H1 (cell line): ENCODE measurements at regions not wholly inside any gene's neighbourhood (a gene's known extent, or its start where the extent isn't known, plus 50 kb on each side); places are given as distances from the start of the nearest gene placed in this dataset.

Experiments
- CTCF ChIA-PET: fragments of 300-600 bp; sonication (Branson Sonifier 250); formaldehyde crosslinking; loops from one replicate; lab custom pipeline; 2021; ENCODE audit not compliant: partially characterized antibody; lab: Charles Lee
- POLR2A ChIA-PET: fragments of 300-600 bp; sonication (Branson Sonifier 250); formaldehyde crosslinking; loops from one replicate; lab custom pipeline; 2021; ENCODE audit warnings: inconsistent platforms; ENCODE audit not compliant: partially characterized antibody; lab: Charles Lee
- DNase-seq, 2 experiments: peaks; one replicate each; pipeline versions ENCODE4 v3.0.0 to v3.0.0-alpha.2; 2010 to 2022; ENCODE audit warnings: low spot score in 2 of 2, low read depth in 1 of 2, mixed read lengths in 1 of 2
- FAIRE-seq: peaks from 2 replicates; lab custom pipeline; 2011; peaks lifted over from hg19 to GRCh38; lab: Jason Lieb, UNC
- H2AFZ ChIP-seq: 2 replicates; pipeline ENCODE4 v1.8.1; 2012; ENCODE audit warnings: low read length, inconsistent platforms
- H2AK5ac ChIP-seq: 2 replicates; pipeline ENCODE4 v1.6.1; 2013; ENCODE audit warnings: low read depth, low read length
- H2BK120ac ChIP-seq: replicated peaks from 2 replicates; pipeline ENCODE3; 2013; ENCODE audit warnings: low read depth, low read length, inconsistent platforms
- H2BK12ac ChIP-seq: 2 replicates; pipeline ENCODE4 v1.6.1; 2013; ENCODE audit warnings: low read depth, low read length
- H2BK15ac ChIP-seq: 2 replicates; pipeline ENCODE4 v1.6.1; 2013; ENCODE audit warnings: low read length
- H2BK20ac ChIP-seq: 2 replicates; pipeline ENCODE4 v1.6.1; 2013; ENCODE audit warnings: low read length
- H2BK5ac ChIP-seq: 2 replicates; pipeline ENCODE4 v1.6.1; 2013; ENCODE audit warnings: low read depth, low read length
- H3K14ac ChIP-seq: 2 replicates; pipeline ENCODE4 v1.6.1; 2013; ENCODE audit warnings: inconsistent platforms; ENCODE audit not compliant: insufficient read length
- H3K18ac ChIP-seq: 2 replicates; pipeline ENCODE4 v1.6.1; 2013; ENCODE audit warnings: low read length; ENCODE audit errors: extremely low read depth
- H3K23ac ChIP-seq: 2 replicates; pipeline ENCODE4 v1.6.1; 2013; ENCODE audit warnings: inconsistent platforms; ENCODE audit not compliant: insufficient read length
- H3K23me2 ChIP-seq: 2 replicates; pipeline ENCODE4 v1.6.1; 2013; ENCODE audit warnings: low read depth, low read length
- H3K27ac ChIP-seq: 2 replicates; pipeline ENCODE4 v1.6.1; 2011; ENCODE audit warnings: low read depth, low read length, inconsistent platforms
- H3K27me3 ChIP-seq, 4 experiments: replicated peaks in 1 of 4; 1 replicate in 1 of 4; 2 replicates in 3 of 4; pipeline versions ENCODE4 v1.6.1 to v1.8.1; 2011 to 2013; ENCODE audit warnings: low read length in 3 of 4, mild to moderate bottlenecking in 3 of 4, inconsistent platforms in 2 of 4, mixed read lengths in 2 of 4, moderate library complexity in 1 of 4; ENCODE audit not compliant: control insufficient read depth in 3 of 4, insufficient read depth in 3 of 4; ENCODE audit errors: extremely low read depth in 1 of 4
- H3K36me3 ChIP-seq, 4 experiments: 2 replicates each; pipeline versions ENCODE4 v1.6.1 to v1.8.1; 2011 to 2013; ENCODE audit warnings: mild to moderate bottlenecking in 4 of 4, low read length in 3 of 4, moderate library complexity in 2 of 4, control low read depth in 1 of 4, inconsistent platforms in 1 of 4; ENCODE audit not compliant: insufficient read depth in 4 of 4, control insufficient read depth in 2 of 4
- H3K4ac ChIP-seq: replicated peaks from 2 replicates; pipeline ENCODE3; 2013; ENCODE audit warnings: low read length, low read depth, mixed read lengths, inconsistent platforms; ENCODE audit not compliant: insufficient read length
- H3K4me1 ChIP-seq, 4 experiments: replicated peaks in 1 of 4; 1 replicate in 1 of 4; 2 replicates in 3 of 4; pipeline versions ENCODE4 v1.6.1 to v1.8.1; 2011 to 2013; ENCODE audit warnings: low read length in 3 of 4, inconsistent platforms in 2 of 4, mixed read lengths in 1 of 4; ENCODE audit not compliant: insufficient read depth in 4 of 4, control insufficient read depth in 3 of 4
- H3K4me2 ChIP-seq, 2 experiments: 2 replicates each; pipeline versions ENCODE4 v1.6.1 to v1.8.1; 2011 to 2013; ENCODE audit warnings: low read depth in 2 of 2, low read length in 2 of 2, control low read depth in 1 of 2, inconsistent platforms in 1 of 2, mild to moderate bottlenecking in 1 of 2; ENCODE audit not compliant: insufficient read depth in 1 of 2
- H3K4me3 ChIP-seq, 4 experiments: fragments of 200-600, 300-600 bp in 1 of 4; sonication (generic), shearing (Covaris generic), sonication (Bioruptor Twin) in 1 of 4; 2 replicates each; pipeline versions ENCODE4 v1.5.1 to v1.8.1; 2011 to 2016; ENCODE audit warnings: low read length in 4 of 4, low read depth in 3 of 4, control low read depth in 2 of 4, inconsistent platforms in 2 of 4, mild to moderate bottlenecking in 2 of 4, mixed read lengths in 1 of 4, moderate library complexity in 1 of 4; ENCODE audit not compliant: insufficient read depth in 2 of 4; ENCODE audit errors: extremely low read depth in 1 of 4
- H3K56ac ChIP-seq: replicated peaks from 2 replicates; pipeline ENCODE3; 2013; ENCODE audit warnings: low read depth, mild to moderate bottlenecking, mixed read lengths, low read length, inconsistent platforms; ENCODE audit not compliant: insufficient read length
- H3K79me1 ChIP-seq: 2 replicates; pipeline ENCODE4 v1.6.1; 2013; ENCODE audit warnings: low read depth, low read length, control low read depth
- H3K79me2 ChIP-seq, 2 experiments: 2 replicates each; pipeline versions ENCODE4 v1.6.1 to v1.8.1; 2012 to 2013; ENCODE audit warnings: low read length in 2 of 2, mild to moderate bottlenecking in 2 of 2, inconsistent platforms in 1 of 2; ENCODE audit not compliant: insufficient read depth in 2 of 2, control insufficient read depth in 1 of 2
- H3K9ac ChIP-seq, 4 experiments: replicated peaks in 1 of 4; 1 replicate in 1 of 4; 2 replicates in 3 of 4; pipeline versions ENCODE4 v1.6.1 to v1.8.1; 2011 to 2013; ENCODE audit warnings: low read depth in 3 of 4, low read length in 3 of 4, control low read depth in 2 of 4, mild to moderate bottlenecking in 2 of 4, moderate library complexity in 2 of 4, inconsistent platforms in 1 of 4; ENCODE audit errors: extremely low read depth in 1 of 4
- H3K9me3 ChIP-seq, 2 experiments: 2 replicates each; pipeline versions ENCODE4 v1.6.1 to v1.8.1; 2012 to 2013; ENCODE audit warnings: mild to moderate bottlenecking in 2 of 2, moderate library complexity in 2 of 2, control low read depth in 1 of 2, inconsistent platforms in 1 of 2, low read depth in 1 of 2, low read length in 1 of 2, mixed read lengths in 1 of 2; ENCODE audit not compliant: insufficient read depth in 2 of 2
- H4K20me1 ChIP-seq, 2 experiments: replicated peaks in 1 of 2; 2 replicates each; pipeline versions ENCODE3 to v1.8.1; 2011 to 2013; ENCODE audit warnings: inconsistent platforms in 2 of 2, low read length in 2 of 2, mild to moderate bottlenecking in 1 of 2; ENCODE audit not compliant: insufficient read depth in 2 of 2, control insufficient read depth in 1 of 2
- H4K5ac ChIP-seq: 2 replicates; pipeline ENCODE4 v1.6.1; 2013; ENCODE audit warnings: low read length, low read depth, mixed read lengths, inconsistent platforms; ENCODE audit not compliant: insufficient read length
- H4K8ac ChIP-seq: 2 replicates; pipeline ENCODE4 v1.8.0; 2013; ENCODE audit warnings: mild to moderate bottlenecking, moderate library complexity, low read length, inconsistent platforms; ENCODE audit not compliant: insufficient read depth; ENCODE audit errors: extremely low read depth
- H4K91ac ChIP-seq: replicated peaks from 2 replicates; pipeline ENCODE3; 2013; ENCODE audit warnings: low read length, mixed read lengths, inconsistent platforms; ENCODE audit not compliant: insufficient read length
- BACH1 ChIP-seq: IDR thresholded peaks from 2 replicates; pipeline ENCODE4 v1.6.1; 2012; ENCODE audit warnings: low read length, improper control_type of control experiment
- CEBPB ChIP-seq: IDR thresholded peaks from 2 replicates; pipeline ENCODE4 v1.6.1; 2012; ENCODE audit warnings: low read depth, low read length
- CHD1 ChIP-seq: IDR thresholded peaks from 2 replicates; pipeline ENCODE4 v1.6.1; 2012; ENCODE audit warnings: low read depth, low read length, improper control_type of control experiment
- CREB1 ChIP-seq: IDR thresholded peaks from 2 replicates; pipeline ENCODE4 v1.6.1; 2012; ENCODE audit warnings: inconsistent platforms
- EZH2 ChIP-seq: fragments of 200-600 bp; sonication (generic); IDR thresholded peaks from 2 replicates; pipeline ENCODE4 v1.7.1; 2012; ENCODE audit warnings: low read depth, mild to moderate bottlenecking, moderate library complexity, low read length, inconsistent platforms; ENCODE audit not compliant: severe bottlenecking
- FOSL1 ChIP-seq: IDR thresholded peaks from 2 replicates; pipeline ENCODE4 v1.6.1; 2011; ENCODE audit warnings: mild to moderate bottlenecking, low read depth, low read length, moderate library complexity; ENCODE audit not compliant: insufficient read depth
- KDM5A ChIP-seq: fragments of 200-600 bp; IDR thresholded peaks from 2 replicates; pipeline ENCODE4 v1.7.1; 2012; ENCODE audit warnings: mild to moderate bottlenecking, low read length, inconsistent platforms, mixed read lengths
- MAFK ChIP-seq: IDR thresholded peaks from 2 replicates; pipeline ENCODE4 v1.6.1; 2012; ENCODE audit warnings: low read depth, mild to moderate bottlenecking, improper control_type of control experiment, low read length
- PHF8 ChIP-seq: fragments of 200-600 bp; sonication (generic); conservative IDR thresholded peaks from 2 replicates; pipeline ENCODE4 v1.7.1; 2012; ENCODE audit warnings: low read depth, mild to moderate bottlenecking, inconsistent platforms, low read length, moderate library complexity
- RXRA ChIP-seq: IDR thresholded peaks from 2 replicates; pipeline ENCODE4 v1.6.1; 2011; ENCODE audit warnings: low read depth, mild to moderate bottlenecking, low read length, moderate library complexity; ENCODE audit not compliant: insufficient read depth
- TAF7 ChIP-seq: optimal IDR thresholded peaks from 2 replicates; pipeline ENCODE3; 2011; ENCODE audit warnings: low read depth, mild to moderate bottlenecking, inconsistent platforms, low read length, moderate library complexity, borderline replicate concordance
- TEAD4 ChIP-seq: IDR thresholded peaks from 2 replicates; pipeline ENCODE4 v1.6.1; 2012; ENCODE audit warnings: low read depth, low read length, inconsistent platforms, mixed read lengths
- YY1 ChIP-seq: IDR thresholded peaks from 2 replicates; pipeline ENCODE4 v1.6.1; 2011; ENCODE audit warnings: low read depth, mild to moderate bottlenecking, low read length
- WGBS, 2 experiments: shearing (Covaris generic) in 1 of 2; methylation state at CpG; one replicate each; pipeline versions ENCODE4 v1.1.6 to v1.1.7; 2013 to 2015; ENCODE audit warnings: low lambda C conversion rate in 2 of 2, mixed read lengths in 2 of 2, inconsistent platforms in 1 of 2, low coverage in 1 of 2, missing lambda C conversion rate in 1 of 2; ENCODE audit not compliant: insufficient replicate concordance in 2 of 2, insufficient coverage in 1 of 2, insufficient read length in 1 of 2; ENCODE audit errors: extremely low coverage in 1 of 2, missing lambda C conversion rate in 1 of 2; 5-methylcytosine and 5-hydroxymethylcytosine counted together
- TF ChIP-seq, protein P1 (sequence below): IDR thresholded peaks from 2 replicates; pipeline ENCODE4 v1.6.1; 2011; ENCODE audit warnings: low read depth, mild to moderate bottlenecking, low read length; ENCODE audit not compliant: insufficient read depth

DNA sequence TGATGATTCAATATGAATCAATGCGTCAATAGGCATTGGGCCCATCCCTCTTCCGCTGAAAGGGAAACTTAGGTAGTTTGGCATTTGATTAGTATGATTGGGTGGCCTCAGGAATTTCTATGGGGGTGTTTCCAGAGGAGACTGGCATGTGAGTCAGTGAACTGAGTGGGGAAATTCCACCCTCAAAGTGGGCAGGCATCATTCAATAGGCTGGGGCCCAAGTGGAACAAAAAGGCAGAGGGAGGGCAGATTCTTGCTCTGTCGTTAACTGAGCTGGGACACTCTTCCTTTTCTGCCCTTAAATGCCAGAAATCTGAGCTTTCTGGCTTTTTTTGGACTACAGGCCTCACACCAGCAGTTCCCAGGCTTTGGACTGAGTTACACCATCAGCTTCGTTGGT, 373.5 kb downstream of the RPS29 start:
- no peak overlapping the region for H3K9ac ChIP-seq
- no peaks in the 10 kb centered on the region for H3K4me1 ChIP-seq
- H3K79me1 ChIP-seq: no peaks in the 10 kb centered on the region
- no peak overlapping the region for H3K4me2 ChIP-seq
- POLR2A ChIA-PET: no interaction called here
- no peak overlapping the region for H3K4ac ChIP-seq
- no peak overlapping the region for H4K91ac ChIP-seq
- no peak overlapping the region for H2AFZ ChIP-seq
- no peak overlapping the region for H3K14ac ChIP-seq
- no peak overlapping the region for H3K23ac ChIP-seq
- no peaks in the 10 kb centered on the region for H3K36me3 ChIP-seq
- H2AK5ac ChIP-seq: no peak overlapping the region
- no peak overlapping the region for H2BK15ac ChIP-seq
- no peak overlapping the region for H4K8ac ChIP-seq
- H3K56ac ChIP-seq: no peak overlapping the region
- CTCF ChIA-PET: interaction anchor here (0.6 kb wide), 1 partner anchor 71 kb away, joined by 4 read pairs; no protein-coding TSS in a partner anchor
- H4K20me1 ChIP-seq: no peaks in the 10 kb centered on the region
- H3K18ac ChIP-seq: no peak overlapping the region
- WGBS, 2 experiments: 86% methylated on average over 4 of the region's 4 CpGs; no CpG with 5 or more reads in 1 of the 2 experiments
- no peaks in the 10 kb centered on the region for H3K27me3 ChIP-seq
- H2BK12ac ChIP-seq: no peak overlapping the region
- H2BK5ac ChIP-seq: no peak overlapping the region
- no peaks in the 10 kb centered on the region for H3K79me2 ChIP-seq
- no peak overlapping the region for H4K5ac ChIP-seq
- TF ChIP-seq EZH2 (no peak), MAFK (no peak), KDM5A (no peak), TEAD4 (no peak), BACH1 (no peak), CHD1 (no peak), YY1 (no peak), TAF7 (no peak), CREB1 (no peak), PHF8 (no peak), FOSL1 (no peak), RXRA (no peak), CEBPB (no peak)
- TF ChIP-seq, protein P1, sequence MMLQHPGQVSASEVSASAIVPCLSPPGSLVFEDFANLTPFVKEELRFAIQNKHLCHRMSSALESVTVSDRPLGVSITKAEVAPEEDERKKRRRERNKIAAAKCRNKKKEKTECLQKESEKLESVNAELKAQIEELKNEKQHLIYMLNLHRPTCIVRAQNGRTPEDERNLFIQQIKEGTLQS: no peak
- H3K27ac ChIP-seq: no peak overlapping the region
- H2BK120ac ChIP-seq: no peak overlapping the region
- DNase-seq: no peak
- no peaks in the 10 kb centered on the region for H3K9me3 ChIP-seq
- H3K4me3 ChIP-seq: no peak overlapping the region
- H3K23me2 ChIP-seq: no peaks in the 10 kb centered on the region
- FAIRE-seq: no peak
- H2BK20ac ChIP-seq: no peak overlapping the region
